DOHH2 (cell line): ENCODE measurements at regions not wholly inside any gene's neighbourhood (a gene's known extent, or its start where the extent isn't known, plus 50 kb on each side); places are given as distances from the start of the nearest gene placed in this dataset.

Experiments used
- EZH2phosphoT487 ChIP-seq: fragments of 200-600 bp; sonication (generic); IDR thresholded peaks from 2 replicates; pipeline ENCODE4 v1.6.1; 2017; ENCODE audit warnings: borderline replicate concordance, mild to moderate bottlenecking, antibody characterized with exemption, low read length, moderate library complexity, mixed read lengths
- TF ChIP-seq, protein P1 (sequence below): fragments of 200-600 bp; sonication (generic); IDR thresholded peaks from one replicate; pipeline ENCODE4 v1.5.1; 2014; ENCODE audit warnings: antibody characterized with exemption, mild to moderate bottlenecking, low read depth, low read length; ENCODE audit not compliant: poor library complexity, severe bottlenecking

DNA sequence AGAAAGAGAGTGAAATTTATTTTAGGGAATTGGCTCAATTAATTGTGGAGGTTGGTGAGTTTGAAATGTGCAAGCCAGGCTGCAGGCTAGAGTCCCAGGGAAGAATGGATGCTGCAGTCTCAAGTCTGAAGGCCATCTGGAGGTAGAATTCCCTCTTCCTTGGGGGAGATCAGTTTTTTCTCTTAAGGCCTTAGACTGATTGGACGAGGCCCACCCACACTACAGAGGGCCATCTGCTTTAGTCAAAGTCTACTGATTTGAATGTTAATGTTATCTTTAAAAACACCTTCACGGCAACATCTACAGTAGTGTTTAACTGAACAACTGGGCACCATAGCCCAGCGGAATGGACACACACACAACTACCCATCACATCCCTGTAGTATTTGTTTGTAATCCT is 245.9 kb upstream of the IRF2BP2 start:
- TF ChIP-seq, protein P1, sequence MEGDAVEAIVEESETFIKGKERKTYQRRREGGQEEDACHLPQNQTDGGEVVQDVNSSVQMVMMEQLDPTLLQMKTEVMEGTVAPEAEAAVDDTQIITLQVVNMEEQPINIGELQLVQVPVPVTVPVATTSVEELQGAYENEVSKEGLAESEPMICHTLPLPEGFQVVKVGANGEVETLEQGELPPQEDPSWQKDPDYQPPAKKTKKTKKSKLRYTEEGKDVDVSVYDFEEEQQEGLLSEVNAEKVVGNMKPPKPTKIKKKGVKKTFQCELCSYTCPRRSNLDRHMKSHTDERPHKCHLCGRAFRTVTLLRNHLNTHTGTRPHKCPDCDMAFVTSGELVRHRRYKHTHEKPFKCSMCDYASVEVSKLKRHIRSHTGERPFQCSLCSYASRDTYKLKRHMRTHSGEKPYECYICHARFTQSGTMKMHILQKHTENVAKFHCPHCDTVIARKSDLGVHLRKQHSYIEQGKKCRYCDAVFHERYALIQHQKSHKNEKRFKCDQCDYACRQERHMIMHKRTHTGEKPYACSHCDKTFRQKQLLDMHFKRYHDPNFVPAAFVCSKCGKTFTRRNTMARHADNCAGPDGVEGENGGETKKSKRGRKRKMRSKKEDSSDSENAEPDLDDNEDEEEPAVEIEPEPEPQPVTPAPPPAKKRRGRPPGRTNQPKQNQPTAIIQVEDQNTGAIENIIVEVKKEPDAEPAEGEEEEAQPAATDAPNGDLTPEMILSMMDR = no peak
- no peak for TF ChIP-seq EZH2phosphoT487
